Gastroesophageal sphincter (tissue), 4 donors: ENCODE measurements at regions not wholly inside any gene's neighbourhood (a gene's known extent, or its start where the extent isn't known, plus 50 kb on each side); places are given as distances from the start of the nearest gene placed in this dataset.

Experiments
- ATAC-seq: fragments of 150-250 bp; one replicate; pipeline ENCODE4 v1.9.1; 2016; ENCODE audit warnings: mild to moderate bottlenecking, moderate library complexity
- H3K27ac ChIP-seq, 4 donors: fragments of 200-600 bp; sonication (generic) in 3 of 4; 1 replicate in 3 of 4; 2 replicates in 1 of 4; pipeline ENCODE4 v1.5.1; 2016 to 2019
- H3K27me3 ChIP-seq: fragments of 200-600 bp; sonication (generic); one replicate; pipeline ENCODE4 v1.5.1; 2019
- H3K36me3 ChIP-seq, 2 donors: fragments of 200-600 bp; sonication (generic); one replicate each; pipeline ENCODE4 v1.5.1; 2019; ENCODE audit warnings: control low read depth in 1 of 2
- H3K4me1 ChIP-seq, 3 donors: fragments of 200-600 bp; sonication (generic); 1 replicate in 2 of 3; 2 replicates in 1 of 3; pipeline ENCODE4 v1.5.1; 2016 to 2019; ENCODE audit warnings: control low read depth in 2 of 3
- H3K4me3 ChIP-seq, 2 donors: fragments of 200-600 bp; sonication (generic); one replicate each; pipeline ENCODE4 v1.5.1; 2019; ENCODE audit warnings: mild to moderate bottlenecking in 1 of 2, moderate library complexity in 1 of 2
- H3K9me3 ChIP-seq, 3 donors: fragments of 200-600 bp; sonication (generic); one replicate each; pipeline ENCODE4 v1.5.1; 2017 to 2019; ENCODE audit warnings: control low read depth in 2 of 3
- EP300 ChIP-seq: sonication (generic); formaldehyde crosslinking; IDR thresholded peaks from one replicate; pipeline ENCODE4 v1.6.1; 2017; ENCODE audit warnings: antibody characterized with exemption, mild to moderate bottlenecking
- POLR2A ChIP-seq, 2 donors: fragments of 450-650 bp; IDR thresholded peaks; one replicate each; pipeline ENCODE4 v1.6.1; 2017; ENCODE audit warnings: antibody characterized with exemption in 2 of 2, mild to moderate bottlenecking in 2 of 2, moderate library complexity in 1 of 2
- POLR2AphosphoS5 ChIP-seq: sonication (generic); formaldehyde crosslinking; IDR thresholded peaks from one replicate; pipeline ENCODE4 v1.6.1; 2017; ENCODE audit warnings: antibody characterized with exemption
- WGBS, 2 donors: methylation state at CpG; one replicate each; pipeline ENCODE4 v1.1.5; 2018; ENCODE audit warnings: low coverage in 1 of 2; 5-methylcytosine and 5-hydroxymethylcytosine counted together
- TF ChIP-seq, protein P1 (sequence below), 4 experiments: fragments of 200-600 bp in 2 of 4; fragments of 450-650 bp in 2 of 4; sonication (generic) in 1 of 4; IDR thresholded peaks; one replicate each; pipeline ENCODE4 v1.5.1; 2017 to 2019; ENCODE audit warnings: antibody characterized with exemption in 4 of 4, mild to moderate bottlenecking in 2 of 4, moderate library complexity in 2 of 4

DNA sequence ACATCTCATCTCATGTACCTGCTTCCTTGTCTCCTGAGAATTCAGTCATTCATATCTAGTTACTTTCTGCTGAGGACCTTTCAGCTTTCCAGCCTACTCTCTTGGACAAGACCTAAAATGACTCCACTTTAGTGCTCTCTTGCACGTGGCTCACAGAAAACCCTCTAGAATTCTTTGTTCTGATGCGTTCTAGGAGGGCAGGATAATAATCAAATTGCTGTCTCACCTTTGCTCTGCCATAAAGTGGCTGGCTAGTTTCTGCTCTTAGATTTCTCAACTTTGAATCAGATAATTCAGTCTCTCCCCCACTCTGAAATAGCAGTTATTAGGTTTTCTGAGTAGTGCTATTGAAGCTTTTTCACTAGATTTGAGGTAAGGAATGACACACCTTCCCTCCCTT lies 429.5 kb upstream of the FBXO33 start:
- H3K4me3 ChIP-seq: no peak overlapping the region
- H3K27me3 ChIP-seq: no peaks in the 10 kb centered on the region
- TF ChIP-seq POLR2A (IDR thresholded peaks at IDR 0.05): no peak
- TF ChIP-seq EP300: no peak
- TF ChIP-seq, protein P1, sequence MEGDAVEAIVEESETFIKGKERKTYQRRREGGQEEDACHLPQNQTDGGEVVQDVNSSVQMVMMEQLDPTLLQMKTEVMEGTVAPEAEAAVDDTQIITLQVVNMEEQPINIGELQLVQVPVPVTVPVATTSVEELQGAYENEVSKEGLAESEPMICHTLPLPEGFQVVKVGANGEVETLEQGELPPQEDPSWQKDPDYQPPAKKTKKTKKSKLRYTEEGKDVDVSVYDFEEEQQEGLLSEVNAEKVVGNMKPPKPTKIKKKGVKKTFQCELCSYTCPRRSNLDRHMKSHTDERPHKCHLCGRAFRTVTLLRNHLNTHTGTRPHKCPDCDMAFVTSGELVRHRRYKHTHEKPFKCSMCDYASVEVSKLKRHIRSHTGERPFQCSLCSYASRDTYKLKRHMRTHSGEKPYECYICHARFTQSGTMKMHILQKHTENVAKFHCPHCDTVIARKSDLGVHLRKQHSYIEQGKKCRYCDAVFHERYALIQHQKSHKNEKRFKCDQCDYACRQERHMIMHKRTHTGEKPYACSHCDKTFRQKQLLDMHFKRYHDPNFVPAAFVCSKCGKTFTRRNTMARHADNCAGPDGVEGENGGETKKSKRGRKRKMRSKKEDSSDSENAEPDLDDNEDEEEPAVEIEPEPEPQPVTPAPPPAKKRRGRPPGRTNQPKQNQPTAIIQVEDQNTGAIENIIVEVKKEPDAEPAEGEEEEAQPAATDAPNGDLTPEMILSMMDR (IDR thresholded peaks at IDR 0.05): no peak
- H3K27ac ChIP-seq: no peak overlapping the region
- WGBS, 2 donors: 65 to 83% methylated on average over 2 of the region's 2 CpGs
- no peaks in the 10 kb centered on the region for H3K4me1 ChIP-seq
- H3K9me3 ChIP-seq: no peaks in the 10 kb centered on the region
- H3K36me3 ChIP-seq: no peaks in the 10 kb centered on the region
- no peak for ATAC-seq

DNA sequence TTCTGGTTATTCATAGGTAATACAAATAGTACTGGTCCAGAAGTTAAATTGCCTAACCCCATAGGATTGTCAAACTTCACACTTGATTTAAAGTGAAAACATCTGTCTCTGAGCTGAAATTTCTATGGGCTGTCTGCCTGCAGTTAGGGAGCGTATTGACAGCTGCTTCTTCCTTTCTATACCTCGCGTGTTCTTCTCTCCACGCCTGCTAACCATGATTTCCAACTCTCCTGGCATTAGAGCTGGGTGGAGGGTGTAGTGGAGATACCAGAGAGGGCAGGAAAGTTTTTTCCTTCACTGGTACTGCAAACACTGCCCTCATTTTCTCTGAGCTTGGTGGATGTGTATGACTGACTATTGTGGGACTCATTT lies 429.0 kb upstream of the FBXO33 start:
- no peaks in the 10 kb centered on the region for H3K27me3 ChIP-seq
- WGBS, 2 donors: 11 to 48% methylated on average over 4 of the region's 4 CpGs
- H3K36me3 ChIP-seq: no peaks in the 10 kb centered on the region
- H3K4me3 ChIP-seq: no peak overlapping the region
- no peak overlapping the region for H3K27ac ChIP-seq
- ATAC-seq: no peak
- H3K9me3 ChIP-seq: no peaks in the 10 kb centered on the region
- TF ChIP-seq POLR2AphosphoS5 (no peak), EP300 (no peak), POLR2A (IDR thresholded peaks at IDR 0.05) (no peak)
- TF ChIP-seq, protein P1 (IDR thresholded peaks at IDR 0.05): no peak
- no peaks in the 10 kb centered on the region for H3K4me1 ChIP-seq

DNA sequence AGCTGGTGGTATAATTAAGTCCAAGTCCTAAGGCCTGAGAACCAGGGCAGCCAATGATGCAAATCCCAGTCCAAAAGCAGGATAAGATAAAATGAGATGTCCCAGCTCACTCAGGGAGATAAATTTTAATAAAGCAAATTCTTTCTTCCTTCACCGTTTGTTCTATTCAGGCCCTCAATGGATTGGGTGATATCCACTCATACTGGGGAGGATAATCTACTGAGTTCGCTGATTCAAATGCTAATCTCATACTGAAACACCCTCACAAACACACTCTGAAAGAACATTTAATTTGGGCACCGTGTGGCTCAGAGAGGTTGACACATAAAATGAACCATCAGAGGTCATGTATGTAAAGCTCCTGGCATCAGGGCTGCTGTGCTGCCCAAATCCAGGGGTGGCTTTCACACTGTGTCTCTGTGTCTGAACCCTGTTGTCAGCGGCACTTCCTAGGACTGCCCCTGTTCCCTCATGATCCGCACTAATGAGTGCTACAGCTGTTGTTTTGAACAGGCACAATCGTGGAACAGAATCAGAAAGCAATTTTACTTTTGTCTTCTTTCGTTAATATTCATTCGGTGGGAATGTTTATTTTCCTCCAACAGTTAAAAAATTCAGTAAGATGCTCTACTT lies 428.5 kb upstream of the FBXO33 start:
- H3K27me3 ChIP-seq: no peaks in the 10 kb centered on the region
- no peaks in the 10 kb centered on the region for H3K9me3 ChIP-seq
- no peaks in the 10 kb centered on the region for H3K4me1 ChIP-seq
- H3K4me3 ChIP-seq: no peak overlapping the region
- TF ChIP-seq POLR2A (IDR thresholded peaks at IDR 0.05) (no peak), POLR2AphosphoS5 (no peak), EP300 (no peak)
- TF ChIP-seq, protein P1 (IDR thresholded peaks at IDR 0.05): no peak
- H3K36me3 ChIP-seq: no peaks in the 10 kb centered on the region
- WGBS, 2 donors: 29 to 38% methylated on average over 7 to 8 of the region's 8 CpGs
- no peak overlapping the region for H3K27ac ChIP-seq
- no peak for ATAC-seq

DNA sequence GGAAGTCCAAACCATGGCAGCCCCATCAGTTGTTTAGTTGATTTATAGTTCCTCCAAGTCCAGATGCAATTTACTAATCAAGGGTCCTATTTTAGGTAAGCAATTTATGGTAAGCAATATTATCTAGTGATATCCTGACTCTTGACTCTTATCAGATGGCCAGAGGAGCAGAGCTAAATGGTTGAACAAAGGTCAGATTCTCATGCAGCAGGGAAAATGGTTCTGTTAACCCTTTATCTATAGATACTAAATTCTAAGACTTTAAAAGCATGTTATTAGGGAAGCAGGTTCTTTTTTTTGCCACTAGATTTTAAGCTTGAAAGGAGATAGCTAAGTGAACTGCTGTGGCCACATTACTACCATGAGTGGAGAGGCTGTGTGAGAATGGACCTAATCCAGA lies 427.1 kb upstream of the FBXO33 start:
- no peak overlapping the region for H3K4me3 ChIP-seq
- H3K27ac ChIP-seq: no peak overlapping the region
- H3K36me3 ChIP-seq: no peaks in the 10 kb centered on the region
- no peaks in the 10 kb centered on the region for H3K9me3 ChIP-seq
- TF ChIP-seq EP300: no peak
- TF ChIP-seq, protein P1 (IDR thresholded peaks at IDR 0.05): no peak
- TF ChIP-seq POLR2AphosphoS5: no peak
- TF ChIP-seq POLR2A (IDR thresholded peaks at IDR 0.05): no peak
- ATAC-seq: no peak
- no peaks in the 10 kb centered on the region for H3K4me1 ChIP-seq
- no peaks in the 10 kb centered on the region for H3K27me3 ChIP-seq

DNA sequence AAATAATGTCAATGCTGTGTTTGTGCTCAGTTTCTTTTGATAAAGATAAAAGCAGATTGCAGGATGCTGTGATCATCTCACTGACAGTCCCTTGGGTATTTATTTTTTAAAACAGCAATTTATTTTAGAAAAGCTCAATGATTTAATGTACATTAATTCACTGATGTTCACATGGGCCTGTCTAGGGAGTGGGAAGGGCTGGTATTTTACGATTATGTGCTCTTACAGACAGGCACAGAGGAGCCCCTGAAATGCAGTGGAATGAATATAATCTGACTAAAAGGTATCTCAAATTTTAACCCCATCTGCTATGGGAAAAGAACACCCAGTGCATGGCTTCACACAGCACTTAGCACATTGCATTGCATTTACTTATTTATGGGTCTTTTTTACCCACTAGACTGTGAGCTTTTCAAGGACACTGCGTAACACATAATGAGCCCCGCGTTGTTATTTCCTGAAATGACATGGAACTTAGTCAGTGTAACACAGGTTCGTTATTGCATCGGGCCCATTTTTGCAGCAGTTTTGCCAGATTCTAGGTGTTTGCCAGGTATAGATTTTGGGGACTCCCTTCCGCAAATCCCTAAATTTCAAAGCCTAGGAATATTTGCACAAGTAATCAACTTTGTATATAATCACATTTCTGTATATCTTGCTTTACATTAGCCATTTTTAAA lies 425.3 kb upstream of the FBXO33 start:
- no peak overlapping the region for H3K27ac ChIP-seq
- ATAC-seq: no peak
- WGBS, 2 donors: 85 to 89% methylated on average over 7 of the region's 7 CpGs

More for the DNA sequence above, 425.3 kb upstream of the FBXO33 start:
- Histone ChIP-seq H3K27me3 (no peaks in the 10 kb centered on the region), H3K4me3 (no peak overlapping the region), H3K4me1 (no peaks in the 10 kb centered on the region), H3K36me3 (no peaks in the 10 kb centered on the region), H3K9me3 (no peaks in the 10 kb centered on the region)
- no peak for TF ChIP-seq POLR2A (IDR thresholded peaks at IDR 0.05)
- TF ChIP-seq, protein P1 (IDR thresholded peaks at IDR 0.05): no peak
- TF ChIP-seq POLR2AphosphoS5: no peak
- no peak for TF ChIP-seq EP300
